IMR-90 (cell line): ENCODE measurements at regions not wholly inside any gene's neighbourhood (a gene's known extent, or its start where the extent isn't known, plus 50 kb on each side); places are given as distances from the start of the nearest gene placed in this dataset.

Experiments used
- ATAC-seq: fragments of 200-7000 bp; cut with Tn5 transposase; 2 replicates; pipeline ENCODE4 v1.9.1; 2020; ENCODE audit warnings: low read depth, mild to moderate bottlenecking, moderate library complexity
- BruUV-seq: library from RNA; stranded (reverse); fragments of 400-500 nt; replicated peaks from 2 replicates; lab custom pipeline; 2021; lab: Mats Ljungman, UMichigan
- CTCF ChIA-PET: fragments of 300-600 bp; formaldehyde crosslinking; extraction: SDS; loops from one replicate; lab custom pipeline; 2021; ENCODE audit warnings: antibody characterized with exemption; lab: Yijun Ruan, JAX
- POLR2A ChIA-PET: fragments of 300-600 bp; sonication (Branson Sonifier 250); formaldehyde crosslinking; loops from one replicate; lab custom pipeline; 2022; ENCODE audit warnings: antibody characterized with exemption; ENCODE audit not compliant: unreplicated experiment; lab: Charles Lee
- DNase-seq: peaks from one replicate; pipeline ENCODE4 v3.0.0; 2013
- H2AFZ ChIP-seq: replicated peaks from 2 replicates; pipeline ENCODE3; 2013; ENCODE audit warnings: low read length, mild to moderate bottlenecking; ENCODE audit not compliant: poor library complexity
- H2AK5ac ChIP-seq: 2 replicates; pipeline ENCODE4 v1.6.1; 2013; ENCODE audit warnings: low read depth, low read length, inconsistent platforms
- H2AK9ac ChIP-seq: replicated peaks from 2 replicates; pipeline ENCODE3; 2013; ENCODE audit warnings: mild to moderate bottlenecking, low read depth, low read length, moderate library complexity; ENCODE audit not compliant: poor library complexity
- H2BK120ac ChIP-seq: 2 replicates; pipeline ENCODE4 v1.6.1; 2013; ENCODE audit warnings: low read depth, low read length, inconsistent platforms
- H2BK15ac ChIP-seq: 3 replicates; pipeline ENCODE4 v1.6.1; 2013; ENCODE audit warnings: low read depth, low read length, inconsistent platforms
- H2BK20ac ChIP-seq: 2 replicates; pipeline ENCODE4 v1.6.1; 2013; ENCODE audit warnings: low read depth, mild to moderate bottlenecking, inconsistent platforms, low read length, moderate library complexity
- H2BK5ac ChIP-seq: 2 replicates; pipeline ENCODE4 v1.6.1; 2013; ENCODE audit warnings: mild to moderate bottlenecking, low read depth, low read length, inconsistent platforms; ENCODE audit not compliant: poor library complexity, severe bottlenecking
- H3K14ac ChIP-seq: replicated peaks from 2 replicates; pipeline ENCODE4 v1.6.1; 2013; ENCODE audit warnings: low read depth, low read length, inconsistent platforms
- H3K18ac ChIP-seq: 2 replicates; pipeline ENCODE4 v1.6.1; 2013; ENCODE audit warnings: low read depth, low read length, control low read depth
- H3K23ac ChIP-seq: 2 replicates; pipeline ENCODE4 v1.6.1; 2013; ENCODE audit warnings: low read depth, low read length, inconsistent platforms
- H3K27ac ChIP-seq: 2 replicates; pipeline ENCODE4 v1.5.1; 2013; ENCODE audit warnings: mild to moderate bottlenecking, control low read depth, low read length; ENCODE audit not compliant: insufficient read depth
- H3K27me3 ChIP-seq: 2 replicates; pipeline ENCODE4 v1.6.1; 2013; ENCODE audit warnings: low read length; ENCODE audit not compliant: control insufficient read depth, insufficient read depth
- H3K36me3 ChIP-seq: 2 replicates; pipeline ENCODE4 v1.6.1; 2013; ENCODE audit warnings: low read length, mixed read lengths; ENCODE audit not compliant: control insufficient read depth, insufficient read depth
- H3K4ac ChIP-seq: 2 replicates; pipeline ENCODE4 v1.6.1; 2013; ENCODE audit warnings: low read depth, low read length, inconsistent platforms
- H3K4me1 ChIP-seq: 2 replicates; pipeline ENCODE4 v1.6.1; 2013; ENCODE audit warnings: low read length, mixed read lengths; ENCODE audit not compliant: control insufficient read depth, insufficient read depth
- H3K4me2 ChIP-seq: 2 replicates; pipeline ENCODE4 v1.6.1; 2013; ENCODE audit warnings: low read depth, mild to moderate bottlenecking, control low read depth, low read length, moderate library complexity
- H3K4me3 ChIP-seq: 2 replicates; pipeline ENCODE4 v1.5.1; 2013; ENCODE audit warnings: low read depth, mild to moderate bottlenecking, control low read depth, low read length, moderate library complexity; ENCODE audit not compliant: insufficient read depth
- H3K56ac ChIP-seq: 2 replicates; pipeline ENCODE4 v1.6.1; 2013; ENCODE audit warnings: low read length, inconsistent platforms; ENCODE audit not compliant: insufficient read depth; ENCODE audit errors: extremely low read depth
- H3K79me1 ChIP-seq, 2 experiments: 2 replicates each; pipeline ENCODE4 v1.6.1; 2013; ENCODE audit warnings: low read length in 2 of 2, inconsistent platforms in 1 of 2, low read depth in 1 of 2
- H3K9ac ChIP-seq: 2 replicates; pipeline ENCODE4 v1.6.1; 2013; ENCODE audit warnings: low read depth, low read length, control low read depth
- H3K9me1 ChIP-seq: 2 replicates; pipeline ENCODE4 v1.6.1; 2013; ENCODE audit warnings: low read length, inconsistent platforms; ENCODE audit not compliant: insufficient read depth
- H3K9me3 ChIP-seq: 2 replicates; pipeline ENCODE4 v1.6.1; 2013; ENCODE audit warnings: low read length; ENCODE audit not compliant: control insufficient read depth, insufficient read depth
- H4K20me1 ChIP-seq: 2 replicates; pipeline ENCODE4 v1.6.1; 2013; ENCODE audit warnings: low read length, inconsistent platforms; ENCODE audit not compliant: insufficient read depth
- H4K5ac ChIP-seq: 2 replicates; pipeline ENCODE4 v1.6.1; 2013; ENCODE audit warnings: mild to moderate bottlenecking, low read depth, low read length, control low read depth
- H4K8ac ChIP-seq, 2 experiments: 2 replicates each; pipeline ENCODE4 v1.6.1; 2013; ENCODE audit warnings: low read depth in 2 of 2, low read length in 2 of 2, control low read depth in 1 of 2, inconsistent platforms in 1 of 2
- H4K91ac ChIP-seq: 2 replicates; pipeline ENCODE4 v1.6.1; 2013; ENCODE audit warnings: low read depth, low read length, inconsistent platforms; ENCODE audit not compliant: insufficient read depth
- BHLHE40 ChIP-seq: fragments of 150-350 bp; IDR thresholded peaks from 2 replicates; pipeline ENCODE4 v1.6.1; 2016; ENCODE audit warnings: mild to moderate bottlenecking, low read depth, low read length
- CEBPB ChIP-seq: IDR thresholded peaks from 2 replicates; pipeline ENCODE4 v1.6.1; 2012; ENCODE audit warnings: low read depth, low read length, improper control_type of control experiment
- FOS ChIP-seq: fragments of 150-350 bp; IDR thresholded peaks from 2 replicates; pipeline ENCODE4 v1.6.1; 2016; ENCODE audit warnings: low read depth, low read length
- MXI1 ChIP-seq: IDR thresholded peaks from 2 replicates; pipeline ENCODE4 v1.6.1; 2012; ENCODE audit warnings: low read depth, mild to moderate bottlenecking, low read length, moderate library complexity, borderline replicate concordance
- SMC3 ChIP-seq: fragments of 150-350 bp; IDR thresholded peaks from 2 replicates; pipeline ENCODE4 v1.6.1; 2016; ENCODE audit warnings: low read depth, mild to moderate bottlenecking, antibody characterized with exemption, low read length, moderate library complexity
- WGBS, 2 experiments: methylation state at CpG; one replicate each; pipeline versions ENCODE4 v1.1.5 to v1.1.7; 2013; ENCODE audit warnings: missing lambda C conversion rate in 2 of 2; ENCODE audit not compliant: insufficient read length in 1 of 2; ENCODE audit errors: extremely low coverage in 2 of 2; 5-methylcytosine and 5-hydroxymethylcytosine counted together
- dilution Hi-C: fragments of 300-500 bp; cut with HindIII; formaldehyde crosslinking; loops from one replicate; pipeline ENCODE4 v1.14.3; 2018; ENCODE audit warnings: low sequenced_read_pairs; ENCODE audit not compliant: unreplicated experiment
- in situ Hi-C: fragments of 300-500 bp; cut with MboI; formaldehyde crosslinking; loops from 3 replicates; pipeline ENCODE4 v1.14.3; 2019; ENCODE audit warnings: low sequenced_read_pairs, inconsistent platforms, mixed read lengths
- intact Hi-C: fragments of 100-400 bp; cut with micrococcal nuclease; formaldehyde crosslinking; loops from 2 replicates; pipeline ENCODE4 v1.10.0; 2022

DNA sequence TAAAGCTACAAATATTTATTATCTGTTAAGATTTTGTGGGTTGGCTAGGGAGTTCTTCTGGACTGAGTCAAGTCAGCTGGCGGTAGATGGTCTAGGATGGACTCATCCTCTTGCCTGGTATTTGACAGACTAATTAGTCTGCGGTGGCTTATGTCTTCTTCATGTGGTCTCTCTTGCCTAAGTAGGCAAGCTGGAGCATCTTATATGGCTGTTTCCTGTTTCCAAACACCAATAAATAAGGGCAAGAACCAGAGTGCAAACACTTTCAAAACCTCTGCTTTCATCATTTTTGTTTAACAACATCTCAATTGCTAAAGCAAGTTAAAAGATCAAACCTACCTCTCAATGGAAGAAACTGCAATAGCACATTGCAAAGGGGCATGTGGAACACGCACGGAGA, 484.8 kb downstream of the PTPRC start:
- in situ Hi-C loops = loop anchor here (25.0 kb wide), 1 partner anchor 336 kb away; no protein-coding TSS in a partner anchor
- H3K4me3 ChIP-seq = no peak overlapping the region
- H3K4me2 ChIP-seq = peak overlapping the region; percentile 28; the same call in 1 of the 2 replicates

More for the DNA sequence above, 484.8 kb downstream of the PTPRC start:
- no peak overlapping the region for H3K18ac ChIP-seq
- no peak overlapping the region for H2AK5ac ChIP-seq
- peaks cover 4% of the 10 kb centered on the region; the same call in 1 of the 2 replicates for H3K4me1 ChIP-seq
- no peaks in the 10 kb centered on the region for H4K20me1 ChIP-seq
- H2BK15ac ChIP-seq = no peak overlapping the region
- no peaks in the 10 kb centered on the region for H3K79me1 ChIP-seq
- DNase-seq = peak; percentile 85
- no peak overlapping the region for H2BK20ac ChIP-seq
- no peak overlapping the region for H3K56ac ChIP-seq
- no peak overlapping the region for H2AFZ ChIP-seq
- no TSS peak for BruUV-seq
- H3K4ac ChIP-seq = no peak overlapping the region
- ATAC-seq = peak; percentile 94
- no peak overlapping the region for H2AK9ac ChIP-seq
- H2BK120ac ChIP-seq = no peak overlapping the region
- no peak overlapping the region for H3K9ac ChIP-seq
- no peaks in the 10 kb centered on the region for H3K9me3 ChIP-seq
- no peak overlapping the region for H4K91ac ChIP-seq
- ChIA-PET POLR2A (interaction anchor here (0.6 kb wide), 1 partner anchor 142 kb away, joined by 3 read pairs; no protein-coding TSS in a partner anchor), CTCF (interaction anchor here (0.6 to 1.4 kb wide), 6 partner anchors 9 to 340 kb away, joined by 3 to 8 read pairs (median 3); no protein-coding TSS in a partner anchor)
- intact Hi-C loops (loop anchor here (5.0 to 10.0 kb wide), 2 partner anchors 149 to 291 kb away; no protein-coding TSS in a partner anchor), dilution Hi-C loops (no loop called here)
- H4K5ac ChIP-seq = no peak overlapping the region
- 0 out of 2 replicates have a peak, but pooled peaks cover 3% of the 10 kb centered on the region for H3K9me1 ChIP-seq
- no peak overlapping the region for H4K8ac ChIP-seq
- H3K27ac ChIP-seq = no peak overlapping the region
- H3K27me3 ChIP-seq = no peaks in the 10 kb centered on the region
- no peak overlapping the region for H3K23ac ChIP-seq
- no peak overlapping the region for H3K14ac ChIP-seq
- H3K36me3 ChIP-seq = no peaks in the 10 kb centered on the region
- no CpG with 5 or more reads among the region's 4 CpGs for WGBS, 2 experiments
- peak; percentile 5; the same call in 1 of the 2 replicates for TF ChIP-seq SMC3
- TF ChIP-seq FOS = peak; percentile 48; the same call in 1 of the 2 replicates
- TF ChIP-seq CEBPB = peak; percentile 70
- TF ChIP-seq BHLHE40 = peak; percentile 48
- no peak for TF ChIP-seq MXI1
- peak overlapping the region; percentile 56 for H2BK5ac ChIP-seq
